Spleen (tissue), 11 donors: ENCODE measurements at regions not wholly inside any gene's neighbourhood (a gene's known extent, or its start where the extent isn't known, plus 50 kb on each side); places are given as distances from the start of the nearest gene placed in this dataset.
"Not testable (repeated sequence)": the region's sequence is repeated elsewhere in the genome, so short reads cannot be mapped to it uniquely, and the experiment has no call there.

ENCODE experiments used
- DNase-seq: peaks from one replicate; pipeline ENCODE4 v3.0.0-alpha.2; 2020
- H3K27ac ChIP-seq, 8 donors: fragments of 200-600 bp; sonication (generic) in 7 of 8; 1 replicate in 4 of 8; 2 replicates in 4 of 8; pipeline versions ENCODE4 v1.5.0 to v1.8.0; 2016 to 2021; ENCODE audit warnings: inconsistent platforms in 4 of 8, mild to moderate bottlenecking in 4 of 8, moderate library complexity in 1 of 8
- H3K27me3 ChIP-seq, 7 donors: fragments of 200-600 bp; sonication (generic) in 6 of 7; replicated peaks in 1 of 7; 1 replicate in 4 of 7; 2 replicates in 3 of 7; pipeline versions ENCODE4 v1.5.0 to v1.8.0; 2016 to 2021; ENCODE audit warnings: inconsistent platforms in 3 of 7, mild to moderate bottlenecking in 1 of 7
- H3K36me3 ChIP-seq, 6 donors: fragments of 200-600 bp; sonication (generic) in 5 of 6; 1 replicate in 4 of 6; 2 replicates in 2 of 6; pipeline versions ENCODE4 v1.5.0 to v1.8.0; 2016 to 2021; ENCODE audit warnings: inconsistent platforms in 2 of 6
- H3K4me1 ChIP-seq, 6 donors: fragments of 200-600 bp; sonication (generic) in 5 of 6; 1 replicate in 3 of 6; 2 replicates in 3 of 6; pipeline versions ENCODE4 v1.5.0 to v1.8.0; 2016 to 2021; ENCODE audit warnings: inconsistent platforms in 3 of 6
- H3K4me3 ChIP-seq, 8 donors: fragments of 200-600 bp; sonication (generic) in 7 of 8; 1 replicate in 4 of 8; 2 replicates in 4 of 8; pipeline versions ENCODE4 v1.5.0 to v1.8.0; 2016 to 2021; ENCODE audit warnings: inconsistent platforms in 4 of 8, mild to moderate bottlenecking in 4 of 8, moderate library complexity in 2 of 8
- H3K9me3 ChIP-seq, 8 donors: fragments of 200-600 bp; sonication (generic) in 7 of 8; 1 replicate in 4 of 8; 2 replicates in 4 of 8; pipeline versions ENCODE4 v1.5.0 to v1.8.0; 2016 to 2021; ENCODE audit warnings: inconsistent platforms in 4 of 8
- POLR2A ChIP-seq, 3 donors: fragments of 450-650 bp; IDR thresholded peaks; one replicate each; pipeline ENCODE4 v1.5.1; 2017; ENCODE audit warnings: antibody characterized with exemption in 3 of 3, mild to moderate bottlenecking in 1 of 3
- POLR2AphosphoS5 ChIP-seq, 3 donors: sonication (generic); formaldehyde crosslinking; IDR thresholded peaks; one replicate each; pipeline ENCODE4 v1.5.1; 2017; ENCODE audit warnings: antibody characterized with exemption in 3 of 3
- WGBS, 5 donors: extraction: QIAGEN DNeasy Blood & Tissue Kit in 3 of 5; methylation state at CpG; one replicate each; pipeline versions ENCODE4 v1.1.5 to v1.1.7; 2013 to 2018; 5-methylcytosine and 5-hydroxymethylcytosine counted together
- intact Hi-C: fragments of 100-400 bp; cut with DNase I; formaldehyde crosslinking; loops from one replicate; pipeline ENCODE4 v1.15.0; 2023; ENCODE audit warnings: low total_unique reads
- TF ChIP-seq, protein P1 (sequence below), 11 experiments: fragments of 200-600 bp in 7 of 11; fragments of 450-650 bp in 4 of 11; sonication (generic) in 4 of 11; IDR thresholded peaks in 8 of 11; conservative IDR thresholded peaks in 3 of 11; 1 replicate in 7 of 11; 2 replicates in 4 of 11; pipeline versions ENCODE4 v1.4.0 to v1.8.0; 2016 to 2021; ENCODE audit warnings: antibody characterized with exemption in 11 of 11, inconsistent platforms in 4 of 11, mild to moderate bottlenecking in 1 of 11
- donor health status: healthy with polysubstance abuse.
- donor health status: DM: no; HTN: no; CAD: no; lungs with moderate emphysema.
- donor health status: DM: no; HTN: no; CAD: no.
- donor health status: Bipolar disorder and iron deficiency.
- donor health status: healthy.
- donor health status: DM: no; HTN: no; CAD: no.
- donor health status: DM: yes; HTN: yes; CAD: no.

DNA sequence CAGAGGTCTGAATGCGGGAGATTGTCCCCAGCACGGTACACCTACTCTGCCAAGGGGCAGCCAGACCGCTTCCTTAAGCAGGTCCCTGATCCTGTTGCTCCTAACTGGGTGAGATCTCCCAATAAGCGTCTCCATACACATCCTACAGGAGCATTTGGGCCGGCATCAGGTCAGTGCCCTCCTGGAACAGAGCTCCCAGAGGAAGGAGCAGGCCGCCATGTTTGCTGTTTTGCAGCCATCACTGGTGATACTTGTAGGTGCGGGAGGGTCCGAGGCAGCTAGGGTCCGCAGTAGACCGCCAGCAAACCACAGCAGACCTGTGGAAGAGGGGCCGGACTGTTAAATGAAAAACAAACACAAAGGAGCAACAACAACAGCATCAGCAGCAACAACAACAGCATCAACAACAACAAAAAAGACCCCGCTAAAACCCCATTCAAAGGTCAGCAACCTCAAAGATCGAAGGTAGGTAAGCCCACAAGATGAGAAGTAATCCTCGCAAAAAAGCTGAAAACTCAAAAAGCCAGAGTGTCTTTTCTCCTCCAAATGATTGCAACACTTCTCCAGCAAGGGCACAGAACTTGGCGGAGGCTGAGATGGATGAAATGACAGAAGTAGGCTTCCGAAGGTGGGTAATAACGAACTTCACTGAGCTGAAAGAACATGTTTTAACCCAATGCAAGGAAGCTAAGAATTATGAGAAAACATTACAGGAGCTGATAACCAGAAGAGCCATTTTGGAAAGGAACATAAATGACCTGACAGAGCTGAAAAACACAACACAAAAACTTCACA lies 79.0 kb upstream of the CDH7 start:
- Histone ChIP-seq H3K27ac (no peak overlapping the region), H3K4me1 (no peaks in the 10 kb centered on the region), H3K36me3 (no peaks in the 10 kb centered on the region), H3K9me3 (peaks cover 0 to 9% (median 0%) of the 10 kb centered on the region in 8 donors), H3K27me3 (no peaks in the 10 kb centered on the region), H3K4me3 (no peak overlapping the region)
- intact Hi-C loops: no loop called here
- no peak for TF ChIP-seq POLR2A (IDR thresholded peaks at IDR 0.05)
- TF ChIP-seq, protein P1, sequence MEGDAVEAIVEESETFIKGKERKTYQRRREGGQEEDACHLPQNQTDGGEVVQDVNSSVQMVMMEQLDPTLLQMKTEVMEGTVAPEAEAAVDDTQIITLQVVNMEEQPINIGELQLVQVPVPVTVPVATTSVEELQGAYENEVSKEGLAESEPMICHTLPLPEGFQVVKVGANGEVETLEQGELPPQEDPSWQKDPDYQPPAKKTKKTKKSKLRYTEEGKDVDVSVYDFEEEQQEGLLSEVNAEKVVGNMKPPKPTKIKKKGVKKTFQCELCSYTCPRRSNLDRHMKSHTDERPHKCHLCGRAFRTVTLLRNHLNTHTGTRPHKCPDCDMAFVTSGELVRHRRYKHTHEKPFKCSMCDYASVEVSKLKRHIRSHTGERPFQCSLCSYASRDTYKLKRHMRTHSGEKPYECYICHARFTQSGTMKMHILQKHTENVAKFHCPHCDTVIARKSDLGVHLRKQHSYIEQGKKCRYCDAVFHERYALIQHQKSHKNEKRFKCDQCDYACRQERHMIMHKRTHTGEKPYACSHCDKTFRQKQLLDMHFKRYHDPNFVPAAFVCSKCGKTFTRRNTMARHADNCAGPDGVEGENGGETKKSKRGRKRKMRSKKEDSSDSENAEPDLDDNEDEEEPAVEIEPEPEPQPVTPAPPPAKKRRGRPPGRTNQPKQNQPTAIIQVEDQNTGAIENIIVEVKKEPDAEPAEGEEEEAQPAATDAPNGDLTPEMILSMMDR (IDR thresholded peaks at IDR 0.05 in 8 of 11, conservative IDR thresholded peaks at IDR 0.05 in 3 of 11): no peak
- no peak for TF ChIP-seq POLR2AphosphoS5 (IDR thresholded peaks at IDR 0.05)
- DNase-seq: no peak
- WGBS, 5 donors: 81 to 93% (median 88%) methylated on average over 16 to 17 of the region's 17 CpGs

- H3K4me1 ChIP-seq, H3K27ac ChIP-seq, DNase-seq, intact Hi-C loops, H3K4me3 ChIP-seq, H3K27me3 ChIP-seq, H3K36me3 ChIP-seq, H3K9me3 ChIP-seq: not testable (repeated sequence)
- 75 to 94% (median 78%) methylated on average over 3 of the region's 3 CpGs for WGBS, 5 donors
Measured at GRCh38 chr18:65670145-65670544, 80.7 kb upstream of the CDH7 start.

- no peak for DNase-seq
- 20 to 61% (median 50%) methylated on average over 1 of the region's 1 CpG for WGBS, 5 donors
- no peak overlapping the region for H3K4me3 ChIP-seq
- no peak overlapping the region for H3K27ac ChIP-seq
- no peaks in the 10 kb centered on the region for H3K4me1 ChIP-seq
- TF ChIP-seq, protein P1 (IDR thresholded peaks at IDR 0.05 in 8 of 11, conservative IDR thresholded peaks at IDR 0.05 in 3 of 11): no peak
- no peak for TF ChIP-seq POLR2A (IDR thresholded peaks at IDR 0.05)
- no peaks in the 10 kb centered on the region for H3K9me3 ChIP-seq
- intact Hi-C loops: no loop called here
- no peaks in the 10 kb centered on the region for H3K27me3 ChIP-seq
- H3K36me3 ChIP-seq: no peaks in the 10 kb centered on the region
Measured at GRCh38 chr18:65661391-65661790, 89.4 kb upstream of the CDH7 start.

DNA sequence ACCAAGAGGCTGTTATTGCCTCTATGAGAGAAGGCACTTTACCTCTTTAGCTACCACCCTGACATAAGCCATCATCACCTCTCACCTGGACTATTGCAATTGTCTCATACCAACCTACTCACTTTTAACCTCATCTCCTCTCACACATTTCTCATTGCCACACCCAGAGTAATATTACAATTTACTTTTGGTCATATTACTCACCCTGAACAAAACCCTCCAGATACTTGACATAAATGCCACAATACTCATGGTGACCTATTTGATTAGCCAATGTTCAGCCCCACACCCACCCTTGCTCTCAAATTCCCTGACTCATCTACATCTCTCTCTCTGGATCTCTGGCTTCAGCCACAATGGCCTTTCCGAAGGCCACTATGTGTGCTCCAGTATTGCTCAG lies 90.9 kb upstream of the CDH7 start:
- TF ChIP-seq POLR2AphosphoS5 (IDR thresholded peaks at IDR 0.05) (no peak), POLR2A (IDR thresholded peaks at IDR 0.05) (no peak)
- TF ChIP-seq, protein P1 (IDR thresholded peaks at IDR 0.05 in 8 of 11, conservative IDR thresholded peaks at IDR 0.05 in 3 of 11): no peak
- no peaks in the 10 kb centered on the region for H3K36me3 ChIP-seq
- no peaks in the 10 kb centered on the region for H3K9me3 ChIP-seq
- intact Hi-C loops: no loop called here
- WGBS, 5 donors: 87 to 100% (median 97%) methylated on average over 1 of the region's 1 CpG
- no peaks in the 10 kb centered on the region for H3K27me3 ChIP-seq
- DNase-seq: no peak
- no peaks in the 10 kb centered on the region for H3K4me1 ChIP-seq
- no peak overlapping the region for H3K4me3 ChIP-seq
- no peak overlapping the region for H3K27ac ChIP-seq
